ENCODE measurements at regions not wholly inside any gene's neighbourhood (a gene's known extent, or its start where the extent isn't known, plus 50 kb on each side); places are given as distances from the start of the nearest gene placed in this dataset.

- TF ChIP-seq POLR2A (IDR thresholded peaks at IDR 0.05; ENCODE audit: control extremely low read depth in 1 of 2, low read depth in 2 of 2, low read length in 2 of 2) = no peak
- TF ChIP-seq POLR2AphosphoS5 (IDR thresholded peaks at IDR 0.05; ENCODE audit: low read depth, low read length) = no peak
- peak; percentile 46 to 93 (median 84) for TF ChIP-seq CTCF (IDR thresholded peaks at IDR 0.05; ENCODE audit: control extremely low read depth in 1 of 3, insufficient read depth in 1 of 3, low read depth in 1 of 3, low read length in 3 of 3)
- TF ChIP-seq CEBPB (IDR thresholded peaks at IDR 0.05; ENCODE audit: low read depth, low read length) = no peak
- TF ChIP-seq MAX (IDR thresholded peaks at IDR 0.05) = peak; percentile 49
- no peak for TF ChIP-seq SRF (IDR thresholded peaks at IDR 0.05; ENCODE audit: low read depth, low read length)
- no peak for TF ChIP-seq TAF1 (IDR thresholded peaks at IDR 0.05; ENCODE audit: low read depth, low read length)
- no peak for TF ChIP-seq EZH2 (IDR thresholded peaks at IDR 0.05; ENCODE audit: low read depth, low read length, severe bottlenecking)
- no peak for TF ChIP-seq CBX8 (IDR thresholded peaks at IDR 0.05; ENCODE audit: borderline replicate concordance, low read depth, low read length)
Observed at GRCh38 chr1:117758444-117759316, 152.8 kb downstream of the TENT5C start.

Measured in H1 (cell line).